ENCODE measurements at regions not wholly inside any gene's neighbourhood (a gene's known extent, or its start where the extent isn't known, plus 50 kb on each side); places are given as distances from the start of the nearest gene placed in this dataset.

GRCh38 chr14:94885481-94886155 is 115.7 kb upstream of the GSC start:
- ATAC-seq = no peak
- H3K36me3 Mint-ChIP-seq (ENCODE audit: low read depth) = no peaks in the 10 kb centered on the region

GRCh38 chr14:94884616-94885230 is 114.8 kb upstream of the GSC start:
- Mint-ChIP-seq H3K9me3 (no peaks in the 10 kb centered on the region), H3K27me3 (peaks cover 2% of the 10 kb centered on the region), H3K4me3 (no peak overlapping the region), H3K27ac (no peak overlapping the region), H3K36me3 (ENCODE audit: low read depth) (no peaks in the 10 kb centered on the region), H3K4me1 (no peaks in the 10 kb centered on the region)
- no peak for DNase-seq
- ATAC-seq = no peak

More at GRCh38 chr14:94885481-94886155, 115.7 kb upstream of the GSC start:
- Mint-ChIP-seq H3K4me3 (no peak overlapping the region), H3K27ac (no peak overlapping the region), H3K27me3 (peaks cover 2% of the 10 kb centered on the region), H3K4me1 (no peaks in the 10 kb centered on the region), H3K9me3 (no peaks in the 10 kb centered on the region)
- DNase-seq = no peak

- no peak for DNase-seq
- Mint-ChIP-seq H3K36me3 (ENCODE audit: low read depth) (no peaks in the 10 kb centered on the region), H3K4me3 (no peak overlapping the region), H3K9me3 (no peaks in the 10 kb centered on the region), H3K27me3 (peaks cover 2% of the 10 kb centered on the region), H3K27ac (no peak overlapping the region), H3K4me1 (no peaks in the 10 kb centered on the region)
- ATAC-seq = no peak
Observed at GRCh38 chr14:94882401-94882800, 112.5 kb upstream of the GSC start.

GRCh38 chr14:94880876-94881275 is 111.0 kb upstream of the GSC start:
- ATAC-seq (no peak), DNase-seq (no peak)
- Mint-ChIP-seq H3K9me3 (no peaks in the 10 kb centered on the region), H3K27me3 (no peaks in the 10 kb centered on the region), H3K4me1 (no peaks in the 10 kb centered on the region), H3K27ac (no peak overlapping the region), H3K4me3 (no peak overlapping the region), H3K36me3 (ENCODE audit: low read depth) (no peaks in the 10 kb centered on the region)

GRCh38 chr14:94880106-94880505 is 110.2 kb upstream of the GSC start:
- no peaks in the 10 kb centered on the region for H3K36me3 Mint-ChIP-seq (ENCODE audit: low read depth)
- ATAC-seq (no peak), DNase-seq (no peak)
- H3K9me3 Mint-ChIP-seq = no peaks in the 10 kb centered on the region
- no peaks in the 10 kb centered on the region for H3K27me3 Mint-ChIP-seq
- no peak overlapping the region for H3K27ac Mint-ChIP-seq
- no peak overlapping the region for H3K4me3 Mint-ChIP-seq
- H3K4me1 Mint-ChIP-seq = no peaks in the 10 kb centered on the region

- no peak for DNase-seq
- ATAC-seq = no peak
- H3K4me3 Mint-ChIP-seq = no peak overlapping the region
- no peaks in the 10 kb centered on the region for H3K36me3 Mint-ChIP-seq (ENCODE audit: low read depth)
- no peak overlapping the region for H3K27ac Mint-ChIP-seq
- no peaks in the 10 kb centered on the region for H3K27me3 Mint-ChIP-seq
- H3K9me3 Mint-ChIP-seq = no peaks in the 10 kb centered on the region
- no peaks in the 10 kb centered on the region for H3K4me1 Mint-ChIP-seq
Observed at GRCh38 chr14:94879537-94879936, 109.6 kb upstream of the GSC start.

GRCh38 chr14:94876306-94876705 is 106.4 kb upstream of the GSC start:
- Mint-ChIP-seq H3K9me3 (no peaks in the 10 kb centered on the region), H3K4me1 (no peaks in the 10 kb centered on the region), H3K36me3 (ENCODE audit: low read depth) (no peaks in the 10 kb centered on the region), H3K4me3 (no peak overlapping the region), H3K27me3 (peaks cover 1% of the 10 kb centered on the region), H3K27ac (no peak overlapping the region)
- ATAC-seq (no peak), DNase-seq (no peak)

- no peak overlapping the region for H3K27ac Mint-ChIP-seq
- H3K4me1 Mint-ChIP-seq = no peaks in the 10 kb centered on the region
- H3K9me3 Mint-ChIP-seq = no peaks in the 10 kb centered on the region
- peaks cover 4% of the 10 kb centered on the region for H3K27me3 Mint-ChIP-seq
- ATAC-seq (no peak), DNase-seq (no peak)
- no peaks in the 10 kb centered on the region for H3K36me3 Mint-ChIP-seq (ENCODE audit: low read depth)
- no peak overlapping the region for H3K4me3 Mint-ChIP-seq
Observed at GRCh38 chr14:94875256-94875655, 105.3 kb upstream of the GSC start.

- DNase-seq = no peak
- no peaks in the 10 kb centered on the region for H3K9me3 Mint-ChIP-seq
- no peak for ATAC-seq
- H3K4me1 Mint-ChIP-seq = no peaks in the 10 kb centered on the region
- H3K4me3 Mint-ChIP-seq = no peak overlapping the region
- peaks cover 15% of the 10 kb centered on the region for H3K27me3 Mint-ChIP-seq
- no peaks in the 10 kb centered on the region for H3K36me3 Mint-ChIP-seq (ENCODE audit: low read depth)
- H3K27ac Mint-ChIP-seq = no peak overlapping the region
Observed at GRCh38 chr14:94868772-94869072, 98.8 kb upstream of the GSC start.

GRCh38 chr14:94867946-94868771 is 98.2 kb upstream of the GSC start:
- Mint-ChIP-seq H3K36me3 (ENCODE audit: low read depth) (no peaks in the 10 kb centered on the region), H3K27ac (no peak overlapping the region), H3K4me3 (no peak overlapping the region), H3K4me1 (no peaks in the 10 kb centered on the region), H3K9me3 (no peaks in the 10 kb centered on the region), H3K27me3 (peaks cover 15% of the 10 kb centered on the region)
- ATAC-seq (no peak), DNase-seq (no peak)

GRCh38 chr14:94867209-94867608 is 97.3 kb upstream of the GSC start:
- Mint-ChIP-seq H3K27ac (no peak overlapping the region), H3K27me3 (peaks cover 15% of the 10 kb centered on the region), H3K9me3 (no peaks in the 10 kb centered on the region), H3K36me3 (ENCODE audit: low read depth) (no peaks in the 10 kb centered on the region), H3K4me1 (no peaks in the 10 kb centered on the region), H3K4me3 (no peak overlapping the region)
- DNase-seq = no peak
- no peak for ATAC-seq

GRCh38 chr14:94864387-94865195 is 94.7 kb upstream of the GSC start:
- Mint-ChIP-seq H3K27me3 (peaks cover 21% of the 10 kb centered on the region), H3K4me3 (no peak overlapping the region), H3K9me3 (no peaks in the 10 kb centered on the region), H3K27ac (no peak overlapping the region), H3K36me3 (ENCODE audit: low read depth) (no peaks in the 10 kb centered on the region), H3K4me1 (no peaks in the 10 kb centered on the region)
- ATAC-seq (no peak), DNase-seq (no peak)

GRCh38 chr14:94863366-94863765 is 93.5 kb upstream of the GSC start:
- H3K27ac Mint-ChIP-seq = no peak overlapping the region
- no peak overlapping the region for H3K4me3 Mint-ChIP-seq
- H3K36me3 Mint-ChIP-seq (ENCODE audit: low read depth) = no peaks in the 10 kb centered on the region

GRCh38 chr14:94857950-94858349 is 88.0 kb upstream of the GSC start:
- Mint-ChIP-seq H3K4me3 (no peak overlapping the region), H3K27me3 (peaks cover 15% of the 10 kb centered on the region), H3K4me1 (no peaks in the 10 kb centered on the region), H3K27ac (no peak overlapping the region), H3K36me3 (ENCODE audit: low read depth) (no peaks in the 10 kb centered on the region), H3K9me3 (peaks cover 8% of the 10 kb centered on the region)
- ATAC-seq (no peak), DNase-seq (no peak)

More at GRCh38 chr14:94863366-94863765, 93.5 kb upstream of the GSC start:
- ATAC-seq (no peak), DNase-seq (no peak)
- peaks cover 23% of the 10 kb centered on the region for H3K27me3 Mint-ChIP-seq
- no peaks in the 10 kb centered on the region for H3K9me3 Mint-ChIP-seq
- no peaks in the 10 kb centered on the region for H3K4me1 Mint-ChIP-seq

Data from activated naive CD8-positive, alpha-beta T cell treated with anti-CD3 and anti-CD28 coated beads, Interleukin-2, amount 50 U/mL, for 24 hours (primary cell).